Neural progenitor cell (in vitro differentiated cells): ENCODE measurements at regions not wholly inside any gene's neighbourhood (a gene's known extent, or its start where the extent isn't known, plus 50 kb on each side); places are given as distances from the start of the nearest gene placed in this dataset.

ENCODE experiments used
- DNase-seq: peaks from one replicate; pipeline ENCODE4 v3.0.0-alpha.2; 2016; ENCODE audit warnings: low spot score
- H2AFZ ChIP-seq: fragments of 200-600 bp; sonication (generic); replicated peaks from 2 replicates; pipeline ENCODE4 v1.6.1; 2016; ENCODE audit warnings: antibody characterized with exemption
- H3F3A ChIP-seq: fragments of 200-600 bp; sonication (generic); 2 replicates; pipeline ENCODE4 v1.6.1; 2016; ENCODE audit warnings: antibody characterized with exemption, low read depth
- H3K27ac ChIP-seq: fragments of 200-600 bp; sonication (generic); 2 replicates; pipeline ENCODE4 v1.5.1; 2016; ENCODE audit warnings: mild to moderate bottlenecking
- H3K27me3 ChIP-seq: fragments of 200-600 bp; sonication (generic); 2 replicates; pipeline ENCODE4 v1.6.1; 2016; ENCODE audit warnings: mild to moderate bottlenecking, moderate library complexity
- H3K36me3 ChIP-seq: fragments of 200-600 bp; sonication (generic); 2 replicates; pipeline ENCODE4 v1.5.1; 2016
- H3K4me1 ChIP-seq: fragments of 200-600 bp; sonication (generic); 2 replicates; pipeline ENCODE4 v1.6.1; 2016; ENCODE audit warnings: mixed run types
- H3K4me2 ChIP-seq: fragments of 200-600 bp; sonication (generic); 2 replicates; pipeline ENCODE4 v1.6.1; 2016
- H3K4me3 ChIP-seq: fragments of 200-600 bp; sonication (generic); 2 replicates; pipeline ENCODE4 v1.5.1; 2016
- H3K79me2 ChIP-seq: fragments of 200-600 bp; sonication (generic); 2 replicates; pipeline ENCODE4 v1.6.1; 2016; ENCODE audit warnings: low read depth
- H3K9ac ChIP-seq: fragments of 200-600 bp; sonication (generic); 2 replicates; pipeline ENCODE4 v1.6.1; 2016
- H3K9me3 ChIP-seq: fragments of 200-600 bp; sonication (generic); 2 replicates; pipeline ENCODE4 v1.5.1; 2016; ENCODE audit warnings: low read depth
- H4K20me1 ChIP-seq: fragments of 200-600 bp; sonication (generic); 2 replicates; pipeline ENCODE4 v1.6.1; 2016; ENCODE audit warnings: low read depth
- H3K27ac Mint-ChIP-seq: 3 replicates; pipeline ENCODE4 v1.8.0; 2021; ENCODE audit warnings: mixed read lengths
- H3K27me3 Mint-ChIP-seq: 2 replicates; pipeline ENCODE4 v1.8.0; 2022; ENCODE audit warnings: low read depth, mild to moderate bottlenecking, inconsistent platforms, moderate library complexity, mixed read lengths; ENCODE audit not compliant: insufficient read depth
- H3K36me3 Mint-ChIP-seq: 3 replicates; pipeline ENCODE4 v1.8.0; 2021; ENCODE audit warnings: mixed read lengths
- H3K4me1 Mint-ChIP-seq: 3 replicates; pipeline ENCODE4 v1.8.0; 2021; ENCODE audit warnings: mixed read lengths
- H3K4me3 Mint-ChIP-seq: 3 replicates; pipeline ENCODE4 v1.8.0; 2021; ENCODE audit warnings: mild to moderate bottlenecking, moderate library complexity, mixed read lengths
- H3K9me3 Mint-ChIP-seq: 3 replicates; pipeline ENCODE4 v1.8.0; 2020; ENCODE audit warnings: mixed read lengths
- CTCF ChIP-seq: fragments of 200-600 bp; sonication (generic); IDR thresholded peaks from 2 replicates; pipeline ENCODE4 v1.5.1; 2017; ENCODE audit warnings: antibody characterized with exemption, mild to moderate bottlenecking
- EZH2 ChIP-seq: fragments of 200-600 bp; sonication (generic); IDR thresholded peaks from 2 replicates; pipeline ENCODE4 v1.6.1; 2017; ENCODE audit warnings: antibody characterized with exemption, mild to moderate bottlenecking, moderate library complexity
- EZH2phosphoT487 ChIP-seq: fragments of 200-600 bp; sonication (generic); IDR thresholded peaks from 2 replicates; pipeline ENCODE4 v1.6.1; 2017; ENCODE audit warnings: antibody characterized with exemption

GRCh38 chr3:178258121-178258520, 278.1 kb upstream of the KCNMB2 start:
- Mint-ChIP-seq H3K4me3 (no peak overlapping the region), H3K9me3 (no peaks in the 10 kb centered on the region), H3K36me3 (no peaks in the 10 kb centered on the region), H3K27me3 (no peaks in the 10 kb centered on the region), H3K27ac (no peak overlapping the region), H3K4me1 (peaks cover 9% of the 10 kb centered on the region)
- Histone ChIP-seq H3K27me3 (no peaks in the 10 kb centered on the region), H2AFZ (no peak overlapping the region), H3F3A (no peaks in the 10 kb centered on the region), H4K20me1 (no peaks in the 10 kb centered on the region), H3K36me3 (no peaks in the 10 kb centered on the region), H3K4me2 (no peak overlapping the region), H3K4me1 (no peaks in the 10 kb centered on the region), H3K79me2 (no peaks in the 10 kb centered on the region), H3K4me3 (no peak overlapping the region), H3K9ac (no peak overlapping the region), H3K9me3 (no peaks in the 10 kb centered on the region), H3K27ac (no peak overlapping the region)
- TF ChIP-seq EZH2: no peak
- TF ChIP-seq EZH2phosphoT487: no peak
- no peak for TF ChIP-seq CTCF
- no peak for DNase-seq

GRCh38 chr3:178259703-178260102, 276.5 kb upstream of the KCNMB2 start:
- no peaks in the 10 kb centered on the region for H3K9me3 Mint-ChIP-seq
- Histone ChIP-seq H3K27ac (no peak overlapping the region), H3F3A (no peaks in the 10 kb centered on the region), H3K4me2 (no peak overlapping the region), H2AFZ (no peak overlapping the region), H3K9me3 (no peaks in the 10 kb centered on the region), H3K9ac (no peak overlapping the region), H3K4me1 (no peaks in the 10 kb centered on the region), H3K27me3 (no peaks in the 10 kb centered on the region), H4K20me1 (no peaks in the 10 kb centered on the region), H3K79me2 (no peaks in the 10 kb centered on the region), H3K36me3 (no peaks in the 10 kb centered on the region), H3K4me3 (no peak overlapping the region)
- TF ChIP-seq EZH2 (no peak), EZH2phosphoT487 (no peak), CTCF (no peak)
- H3K4me1 Mint-ChIP-seq: peaks cover 11% of the 10 kb centered on the region
- no peaks in the 10 kb centered on the region for H3K36me3 Mint-ChIP-seq
- no peak overlapping the region for H3K27ac Mint-ChIP-seq
- no peak overlapping the region for H3K4me3 Mint-ChIP-seq
- DNase-seq: no peak
- no peaks in the 10 kb centered on the region for H3K27me3 Mint-ChIP-seq

- H2AFZ ChIP-seq: no peak overlapping the region
- no peak overlapping the region for H3K4me2 ChIP-seq
Observed at GRCh38 chr3:178260887-178261565, 275.2 kb upstream of the KCNMB2 start.

More at GRCh38 chr3:178260887-178261565, 275.2 kb upstream of the KCNMB2 start:
- Histone ChIP-seq H4K20me1 (no peaks in the 10 kb centered on the region), H3K27me3 (no peaks in the 10 kb centered on the region), H3K4me1 (no peaks in the 10 kb centered on the region), H3K79me2 (no peaks in the 10 kb centered on the region), H3K27ac (no peak overlapping the region), H3K9me3 (no peaks in the 10 kb centered on the region), H3K4me3 (no peak overlapping the region), H3F3A (no peaks in the 10 kb centered on the region), H3K9ac (no peak overlapping the region), H3K36me3 (no peaks in the 10 kb centered on the region)
- Mint-ChIP-seq H3K4me3 (no peak overlapping the region), H3K27ac (no peak overlapping the region), H3K9me3 (no peaks in the 10 kb centered on the region), H3K27me3 (no peaks in the 10 kb centered on the region), H3K4me1 (peaks cover 11% of the 10 kb centered on the region), H3K36me3 (no peaks in the 10 kb centered on the region)
- no peak for DNase-seq
- no peak for TF ChIP-seq CTCF
- TF ChIP-seq EZH2phosphoT487: no peak
- TF ChIP-seq EZH2: no peak
